SU-DHL-6 (cell line): ENCODE measurements at regions not wholly inside any gene's neighbourhood (a gene's known extent, or its start where the extent isn't known, plus 50 kb on each side); places are given as distances from the start of the nearest gene placed in this dataset.

Experiments
- EZH2phosphoT487 ChIP-seq: fragments of 200-600 bp; sonication (generic), shearing (Covaris generic); conservative IDR thresholded peaks from 2 replicates; pipeline ENCODE4 v1.6.1; 2018; ENCODE audit warnings: mild to moderate bottlenecking, antibody characterized with exemption, low read length, moderate library complexity, mixed read lengths
- TF ChIP-seq, protein P1 (sequence below): fragments of 200-600 bp; sonication (generic); IDR thresholded peaks from one replicate; pipeline ENCODE4 v1.5.1; 2017; ENCODE audit warnings: antibody characterized with exemption, mild to moderate bottlenecking, low read length, moderate library complexity; ENCODE audit not compliant: insufficient read depth, poor library complexity, severe bottlenecking

DNA sequence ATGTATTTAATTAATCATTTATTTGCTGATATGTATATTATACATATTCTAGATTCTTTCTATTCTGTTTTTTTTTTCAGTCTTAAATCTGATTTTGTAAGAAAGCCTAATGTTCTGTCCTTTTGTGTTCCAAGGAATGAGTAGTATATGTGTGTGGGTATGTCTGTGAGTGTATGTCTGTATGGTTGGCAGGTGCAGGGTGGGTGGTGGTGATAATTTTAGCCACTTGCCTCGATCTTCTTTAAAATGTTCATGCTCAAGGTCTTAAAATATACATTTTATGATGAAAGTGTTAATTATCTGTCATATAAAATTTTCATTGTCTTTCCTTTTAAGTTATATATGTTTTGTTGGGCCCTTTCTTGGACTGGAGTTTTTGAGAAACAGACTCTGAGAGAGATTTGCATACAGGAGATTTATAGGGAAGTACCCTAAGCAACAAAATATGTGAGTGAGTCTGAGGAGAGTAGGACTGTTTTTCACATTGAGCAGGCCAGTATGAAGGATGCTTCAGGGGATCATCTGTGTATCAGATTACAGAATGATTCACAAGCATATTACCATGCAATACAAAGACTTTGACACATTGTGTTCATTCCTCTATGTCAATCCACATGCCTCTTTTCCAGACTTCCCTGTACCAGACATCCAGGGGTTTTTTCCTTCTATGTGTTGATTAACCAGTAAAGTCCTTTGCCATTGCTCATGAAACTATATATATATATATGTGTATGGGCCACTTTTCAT, 211.0 kb upstream of the DPPA4 start:
- TF ChIP-seq, protein P1, sequence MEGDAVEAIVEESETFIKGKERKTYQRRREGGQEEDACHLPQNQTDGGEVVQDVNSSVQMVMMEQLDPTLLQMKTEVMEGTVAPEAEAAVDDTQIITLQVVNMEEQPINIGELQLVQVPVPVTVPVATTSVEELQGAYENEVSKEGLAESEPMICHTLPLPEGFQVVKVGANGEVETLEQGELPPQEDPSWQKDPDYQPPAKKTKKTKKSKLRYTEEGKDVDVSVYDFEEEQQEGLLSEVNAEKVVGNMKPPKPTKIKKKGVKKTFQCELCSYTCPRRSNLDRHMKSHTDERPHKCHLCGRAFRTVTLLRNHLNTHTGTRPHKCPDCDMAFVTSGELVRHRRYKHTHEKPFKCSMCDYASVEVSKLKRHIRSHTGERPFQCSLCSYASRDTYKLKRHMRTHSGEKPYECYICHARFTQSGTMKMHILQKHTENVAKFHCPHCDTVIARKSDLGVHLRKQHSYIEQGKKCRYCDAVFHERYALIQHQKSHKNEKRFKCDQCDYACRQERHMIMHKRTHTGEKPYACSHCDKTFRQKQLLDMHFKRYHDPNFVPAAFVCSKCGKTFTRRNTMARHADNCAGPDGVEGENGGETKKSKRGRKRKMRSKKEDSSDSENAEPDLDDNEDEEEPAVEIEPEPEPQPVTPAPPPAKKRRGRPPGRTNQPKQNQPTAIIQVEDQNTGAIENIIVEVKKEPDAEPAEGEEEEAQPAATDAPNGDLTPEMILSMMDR: no peak
- TF ChIP-seq EZH2phosphoT487: no peak
